ENCODE measurements at regions not wholly inside any gene's neighbourhood (a gene's known extent, or its start where the extent isn't known, plus 50 kb on each side); places are given as distances from the start of the nearest gene placed in this dataset.

DNA sequence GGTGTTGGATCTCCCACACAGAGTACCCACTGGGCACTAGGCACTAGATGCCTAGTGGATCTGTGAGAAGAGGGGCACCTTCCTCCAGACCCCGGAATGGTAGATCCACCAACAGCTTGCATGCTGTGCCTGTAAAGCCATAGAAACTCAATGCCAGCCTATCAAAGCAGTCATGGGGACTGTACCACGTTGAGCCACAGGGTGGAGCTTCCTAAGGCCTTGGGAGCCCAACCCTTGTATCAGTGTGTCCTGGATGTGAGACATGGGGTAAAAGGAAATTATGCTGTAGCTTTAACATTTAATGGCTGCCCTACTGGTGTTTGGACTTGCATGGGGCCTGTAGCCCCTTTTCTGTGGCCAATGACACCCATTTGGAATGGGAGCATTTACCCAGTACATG, 1024.9 kb downstream of the TMEM121 start:
- TF ChIP-seq, protein P1, sequence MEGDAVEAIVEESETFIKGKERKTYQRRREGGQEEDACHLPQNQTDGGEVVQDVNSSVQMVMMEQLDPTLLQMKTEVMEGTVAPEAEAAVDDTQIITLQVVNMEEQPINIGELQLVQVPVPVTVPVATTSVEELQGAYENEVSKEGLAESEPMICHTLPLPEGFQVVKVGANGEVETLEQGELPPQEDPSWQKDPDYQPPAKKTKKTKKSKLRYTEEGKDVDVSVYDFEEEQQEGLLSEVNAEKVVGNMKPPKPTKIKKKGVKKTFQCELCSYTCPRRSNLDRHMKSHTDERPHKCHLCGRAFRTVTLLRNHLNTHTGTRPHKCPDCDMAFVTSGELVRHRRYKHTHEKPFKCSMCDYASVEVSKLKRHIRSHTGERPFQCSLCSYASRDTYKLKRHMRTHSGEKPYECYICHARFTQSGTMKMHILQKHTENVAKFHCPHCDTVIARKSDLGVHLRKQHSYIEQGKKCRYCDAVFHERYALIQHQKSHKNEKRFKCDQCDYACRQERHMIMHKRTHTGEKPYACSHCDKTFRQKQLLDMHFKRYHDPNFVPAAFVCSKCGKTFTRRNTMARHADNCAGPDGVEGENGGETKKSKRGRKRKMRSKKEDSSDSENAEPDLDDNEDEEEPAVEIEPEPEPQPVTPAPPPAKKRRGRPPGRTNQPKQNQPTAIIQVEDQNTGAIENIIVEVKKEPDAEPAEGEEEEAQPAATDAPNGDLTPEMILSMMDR (IDR thresholded peaks at IDR 0.05), result no peak
- TF ChIP-seq POLR2A (IDR thresholded peaks at IDR 0.05) (no peak), POLR2AphosphoS5 (IDR thresholded peaks at IDR 0.05) (no peak)

All from stomach (tissue), 4 donors.